ENCODE measurements at regions not wholly inside any gene's neighbourhood (a gene's known extent, or its start where the extent isn't known, plus 50 kb on each side); places are given as distances from the start of the nearest gene placed in this dataset.
"Not testable (repeated sequence)": the region's sequence is repeated elsewhere in the genome, so short reads cannot be mapped to it uniquely, and the experiment has no call there.

- DNase-seq = no peak
Observed at GRCh38 chr3:112765531-112765930, 81.1 kb downstream of the CD200R1L start.

- DNase-seq = no peak
Observed at GRCh38 chr3:112763258-112763657, 83.4 kb downstream of the CD200R1L start.

- DNase-seq = no peak
Observed at GRCh38 chr3:112761062-112761638, 85.5 kb downstream of the CD200R1L start.

- no peak for DNase-seq
Observed at GRCh38 chr3:112759681-112760080, 87.0 kb downstream of the CD200R1L start.

GRCh38 chr3:112759210-112759609 is 87.5 kb downstream of the CD200R1L start:
- DNase-seq = no peak

GRCh38 chr3:112757197-112757596 is 89.5 kb downstream of the CD200R1L start:
- no peak for DNase-seq

- DNase-seq = no peak
Observed at GRCh38 chr3:112755845-112756613, 90.6 kb downstream of the CD200R1L start.

- not testable (repeated sequence) for DNase-seq
Observed at GRCh38 chr3:112755046-112755445, 91.6 kb downstream of the CD200R1L start.

- no peak for DNase-seq
Observed at GRCh38 chr3:112751564-112752512, 94.8 kb downstream of the CD200R1L start.

GRCh38 chr3:112751061-112751460 is 95.6 kb downstream of the CD200R1L start:
- DNase-seq = no peak

- DNase-seq = no peak
Observed at GRCh38 chr3:112747624-112748023, 99.0 kb downstream of the CD200R1L start.

GRCh38 chr3:112746675-112747280 is 99.9 kb downstream of the CD200R1L start:
- no peak for DNase-seq

- no peak for DNase-seq
Observed at GRCh38 chr3:112745567-112746248, 101.0 kb downstream of the CD200R1L start.

- DNase-seq = no peak
Observed at GRCh38 chr3:112744825-112745566, 101.7 kb downstream of the CD200R1L start.

- no peak for DNase-seq
Observed at GRCh38 chr3:112744106-112744505, 102.6 kb downstream of the CD200R1L start.

GRCh38 chr3:112742934-112743333 is 102.0 kb upstream of the CCDC80 start:
- DNase-seq = no peak

- DNase-seq = no peak
Observed at GRCh38 chr3:112741983-112742382, 101.0 kb upstream of the CCDC80 start.

- DNase-seq = no peak
Observed at GRCh38 chr3:112740835-112741234, 99.9 kb upstream of the CCDC80 start.

- DNase-seq = no peak
Observed at GRCh38 chr3:112739252-112739965, 98.5 kb upstream of the CCDC80 start.

GRCh38 chr3:112738366-112738765 is 97.4 kb upstream of the CCDC80 start:
- no peak for DNase-seq

Data from NCI-H187 (cell line).